IPS-18a (cell line): ENCODE measurements at regions not wholly inside any gene's neighbourhood (a gene's known extent, or its start where the extent isn't known, plus 50 kb on each side); places are given as distances from the start of the nearest gene placed in this dataset.

ENCODE experiments used
- H3K27ac ChIP-seq: one replicate; pipeline ENCODE4 v1.5.1; 2013; ENCODE audit warnings: low read length
- H3K27me3 ChIP-seq: one replicate; pipeline ENCODE4 v1.6.1; 2013; ENCODE audit warnings: mild to moderate bottlenecking, low read length; ENCODE audit not compliant: control insufficient read depth, insufficient read depth
- H3K36me3 ChIP-seq: one replicate; pipeline ENCODE4 v1.6.1; 2013; ENCODE audit warnings: low read depth, low read length; ENCODE audit not compliant: control insufficient read depth
- H3K4me1 ChIP-seq: one replicate; pipeline ENCODE4 v1.6.1; 2013; ENCODE audit warnings: low read depth, low read length; ENCODE audit not compliant: control insufficient read depth
- H3K4me3 ChIP-seq: one replicate; pipeline ENCODE4 v1.5.1; 2013; ENCODE audit warnings: low read length
- H3K9ac ChIP-seq: one replicate; pipeline ENCODE4 v1.6.1; 2013; ENCODE audit warnings: mild to moderate bottlenecking, low read length, moderate library complexity
- H3K9me3 ChIP-seq: one replicate; pipeline ENCODE4 v1.6.1; 2013; ENCODE audit warnings: low read depth, low read length; ENCODE audit not compliant: control insufficient read depth

DNA sequence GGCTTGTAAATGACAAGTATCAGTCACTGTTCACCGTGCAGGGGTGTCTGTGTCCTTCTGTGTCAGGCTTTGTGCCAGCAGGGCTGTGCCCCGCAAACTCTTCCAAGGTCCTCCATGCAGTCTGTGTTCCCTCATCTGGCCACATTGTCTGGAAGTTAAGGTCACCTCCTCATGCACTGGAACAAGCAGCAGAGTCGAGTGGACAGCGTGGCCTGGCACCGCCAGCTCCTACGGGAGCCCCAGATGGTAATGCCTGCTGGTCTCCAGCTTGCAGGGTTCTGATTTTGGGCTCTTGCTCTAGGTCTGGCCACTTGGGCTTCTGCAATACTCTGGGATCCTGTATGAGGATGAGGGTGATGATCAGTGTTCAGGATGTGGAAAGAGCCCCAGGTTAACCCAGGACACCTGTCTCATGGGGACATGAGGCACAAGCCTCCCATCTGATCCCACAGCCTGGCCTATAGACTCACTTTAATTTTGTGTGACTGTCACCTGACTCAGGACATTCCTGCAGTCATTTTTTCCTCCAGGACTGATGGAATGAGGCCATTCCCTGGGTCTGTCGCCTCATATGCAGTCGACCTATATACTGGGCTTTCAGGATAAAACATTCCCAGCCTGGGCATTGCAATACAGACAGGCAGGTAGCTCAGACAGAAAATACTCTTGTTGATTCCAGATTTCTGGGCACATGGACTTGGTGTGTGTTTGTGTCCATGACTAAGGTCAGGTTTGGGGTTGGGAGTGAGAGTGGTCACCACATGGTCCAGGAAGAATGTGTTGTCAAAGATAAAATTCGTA lies 106.3 kb upstream of the TOP3B start:
- Histone ChIP-seq H3K36me3 (no peaks in the 10 kb centered on the region), H3K27me3 (peaks cover 100% of the 10 kb centered on the region), H3K4me3 (no peak overlapping the region), H3K27ac (no peak overlapping the region), H3K4me1 (no peaks in the 10 kb centered on the region), H3K9me3 (no peaks in the 10 kb centered on the region), H3K9ac (no peak overlapping the region)

DNA sequence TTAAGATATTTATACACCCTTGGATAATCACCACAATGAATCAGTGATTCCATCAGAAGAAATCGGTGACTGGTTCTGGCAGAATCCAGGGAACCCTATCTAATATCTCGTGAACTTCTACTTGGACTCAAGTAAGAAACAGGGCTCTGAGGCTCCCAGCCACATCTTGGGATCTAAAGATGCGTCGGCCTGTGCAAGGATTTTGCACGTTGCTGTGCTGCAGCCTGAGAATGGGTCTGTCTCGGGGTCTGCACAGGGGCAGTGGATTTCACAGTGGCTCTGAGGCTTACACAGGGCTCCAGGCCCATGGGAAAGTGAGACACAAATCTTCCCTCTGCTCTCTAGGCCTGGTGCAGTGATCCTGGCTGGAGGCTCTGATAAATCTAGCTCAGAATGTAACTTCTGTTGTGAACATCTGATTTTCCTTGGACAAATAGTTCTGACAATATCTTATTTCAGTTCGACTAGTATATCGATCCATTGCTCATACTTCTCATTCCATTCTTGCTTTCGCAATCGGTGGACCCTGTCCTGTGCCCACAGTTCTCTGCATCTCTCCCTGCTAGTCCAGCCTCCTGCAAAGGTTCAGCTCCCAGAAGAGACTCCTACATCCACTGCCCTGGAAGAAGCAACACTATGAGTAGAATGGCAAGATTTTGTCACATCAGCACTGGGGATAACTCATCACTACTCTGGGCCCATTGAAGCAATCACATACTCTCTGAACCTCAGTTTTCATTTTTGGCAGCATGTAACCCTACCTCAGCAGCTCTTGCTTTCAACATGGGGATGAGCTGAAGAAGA lies 105.5 kb upstream of the TOP3B start:
- Histone ChIP-seq H3K4me3 (no peak overlapping the region), H3K27ac (no peak overlapping the region), H3K27me3 (peaks cover 100% of the 10 kb centered on the region), H3K4me1 (no peaks in the 10 kb centered on the region), H3K9me3 (no peaks in the 10 kb centered on the region), H3K9ac (no peak overlapping the region), H3K36me3 (no peaks in the 10 kb centered on the region)

DNA sequence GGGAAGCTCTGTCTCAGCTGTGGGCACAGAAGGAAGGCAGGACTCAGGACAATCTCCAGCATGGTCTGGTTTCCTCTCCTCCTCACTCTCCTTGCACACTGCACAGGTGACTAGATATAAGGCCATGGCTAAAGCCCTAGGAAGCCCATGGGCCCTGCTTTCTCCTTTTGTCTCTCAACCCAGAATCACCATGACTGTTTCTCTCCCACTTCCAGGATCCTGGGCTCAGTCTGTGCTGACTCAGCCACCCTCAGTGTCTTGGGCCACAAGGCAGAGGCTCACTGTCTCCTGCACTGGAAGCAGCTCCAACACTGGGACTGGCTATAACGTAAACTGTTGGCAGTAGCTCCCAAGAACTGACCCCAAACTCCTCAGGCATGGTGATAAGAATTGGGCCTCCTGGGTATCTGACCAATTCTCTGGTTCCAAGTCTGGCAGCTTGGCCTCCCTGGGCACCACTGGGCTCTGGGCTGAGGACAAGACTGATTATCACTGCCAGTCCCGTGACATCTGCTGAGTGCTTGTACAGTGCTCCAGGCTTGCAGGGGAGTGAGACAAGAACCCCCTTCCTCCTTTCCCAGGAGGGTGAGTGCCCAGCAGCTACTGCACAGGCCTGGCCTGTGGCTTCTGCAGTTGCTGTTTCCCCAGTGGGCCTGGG lies 104.0 kb upstream of the TOP3B start:
- no peak overlapping the region for H3K4me3 ChIP-seq
- no peaks in the 10 kb centered on the region for H3K36me3 ChIP-seq
- peaks cover 100% of the 10 kb centered on the region for H3K27me3 ChIP-seq
- no peaks in the 10 kb centered on the region for H3K9me3 ChIP-seq
- no peak overlapping the region for H3K9ac ChIP-seq
- H3K27ac ChIP-seq, result no peak overlapping the region
- H3K4me1 ChIP-seq, result no peaks in the 10 kb centered on the region

DNA sequence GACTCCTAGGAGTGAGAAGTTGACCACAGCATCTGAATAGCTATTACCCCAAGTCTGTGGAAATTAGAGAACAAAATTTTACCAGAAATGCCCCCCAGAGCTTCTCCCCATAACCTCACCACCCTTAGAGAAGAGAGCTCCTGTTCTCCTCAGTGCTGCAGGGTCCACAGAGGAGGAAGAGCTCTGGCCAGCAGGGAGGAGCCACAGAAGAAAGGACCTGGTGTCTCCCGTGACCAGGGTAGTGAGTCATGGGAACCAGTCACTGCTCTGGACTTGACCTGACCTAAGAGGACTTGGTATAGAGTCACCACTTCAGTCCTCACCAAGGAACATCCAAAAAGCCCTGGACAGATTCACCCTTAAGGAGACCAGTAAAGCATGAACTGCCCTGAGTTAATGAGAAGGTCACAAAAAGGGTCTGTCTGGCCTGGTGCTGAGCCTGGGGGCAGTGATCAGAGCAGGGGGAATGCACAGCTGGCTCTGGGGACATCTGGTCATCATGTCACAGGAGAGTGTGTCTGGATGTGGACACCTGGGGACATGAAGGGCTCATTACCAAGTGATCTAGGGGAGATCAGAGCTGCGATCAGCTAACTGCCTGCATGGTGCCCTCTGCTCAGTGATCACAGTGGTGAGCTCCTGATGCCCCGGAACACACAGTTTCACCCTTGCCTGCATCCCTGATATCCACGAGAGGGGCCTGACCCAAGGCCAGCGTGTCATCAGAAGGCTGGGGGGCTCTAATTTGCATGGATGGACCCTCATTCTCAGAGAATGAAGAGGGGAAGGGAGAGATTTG lies 103.3 kb upstream of the TOP3B start:
- H3K27me3 ChIP-seq, result peaks cover 100% of the 10 kb centered on the region
- no peaks in the 10 kb centered on the region for H3K9me3 ChIP-seq
- no peak overlapping the region for H3K27ac ChIP-seq
- H3K4me1 ChIP-seq, result no peaks in the 10 kb centered on the region
- H3K4me3 ChIP-seq, result no peak overlapping the region
- no peaks in the 10 kb centered on the region for H3K36me3 ChIP-seq
- no peak overlapping the region for H3K9ac ChIP-seq

DNA sequence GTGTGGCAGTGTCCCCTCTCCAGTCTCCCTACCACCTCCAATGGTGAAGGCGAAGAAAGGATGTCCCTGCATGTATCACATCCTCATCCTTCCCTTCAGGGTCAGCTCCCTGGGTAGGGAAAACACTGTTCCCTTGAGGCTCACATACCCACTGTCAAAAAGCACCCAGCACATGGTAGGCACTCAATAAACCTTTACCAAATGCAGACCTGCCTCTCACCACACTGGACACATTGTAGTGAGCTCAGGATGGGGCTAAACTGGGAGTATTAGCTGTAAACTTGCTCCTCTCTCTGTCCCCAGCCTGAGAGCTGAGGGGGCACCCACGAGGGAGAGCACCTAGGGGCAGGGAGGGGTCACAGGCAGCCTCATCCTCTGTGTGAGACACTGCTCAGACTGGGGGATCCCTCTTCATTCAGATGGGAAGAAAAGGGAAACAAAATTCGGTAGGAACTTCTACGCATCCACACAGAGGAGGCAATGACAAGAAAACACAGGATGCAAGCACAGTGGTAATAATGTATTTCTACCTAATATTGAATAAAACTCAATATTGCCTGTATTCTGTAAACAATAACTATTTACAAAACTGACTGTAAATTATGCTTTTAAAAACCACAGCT lies 101.6 kb upstream of the TOP3B start:
- H3K27me3 ChIP-seq, result peaks cover 100% of the 10 kb centered on the region

DNA sequence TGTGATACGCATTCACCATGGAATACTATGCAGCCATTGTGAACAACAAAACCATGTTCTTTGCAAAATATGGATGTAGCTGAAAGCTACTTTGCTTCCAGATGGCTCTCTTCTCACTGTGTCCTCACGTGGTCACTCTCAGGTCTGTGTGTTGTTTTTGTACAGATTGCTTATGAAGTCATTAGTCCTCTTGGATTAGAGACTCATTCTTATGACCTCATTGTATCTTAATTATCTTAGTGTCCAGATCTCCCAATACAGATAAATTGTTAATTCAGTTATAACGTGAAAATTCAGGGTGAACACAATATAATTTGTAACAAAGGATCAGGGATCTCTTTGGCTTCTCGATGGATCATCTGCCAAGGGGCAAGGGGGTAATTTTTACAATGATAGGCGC lies 100.4 kb upstream of the TOP3B start:
- Histone ChIP-seq H3K27me3 (peaks cover 100% of the 10 kb centered on the region), H3K9me3 (no peaks in the 10 kb centered on the region), H3K9ac (no peak overlapping the region), H3K4me1 (no peaks in the 10 kb centered on the region), H3K36me3 (no peaks in the 10 kb centered on the region), H3K4me3 (no peak overlapping the region), H3K27ac (no peak overlapping the region)

More for the DNA sequence above, 101.6 kb upstream of the TOP3B start:
- H3K9ac ChIP-seq, result no peak overlapping the region
- H3K9me3 ChIP-seq, result no peaks in the 10 kb centered on the region
- no peak overlapping the region for H3K27ac ChIP-seq
- H3K36me3 ChIP-seq, result no peaks in the 10 kb centered on the region
- no peak overlapping the region for H3K4me3 ChIP-seq
- no peaks in the 10 kb centered on the region for H3K4me1 ChIP-seq

DNA sequence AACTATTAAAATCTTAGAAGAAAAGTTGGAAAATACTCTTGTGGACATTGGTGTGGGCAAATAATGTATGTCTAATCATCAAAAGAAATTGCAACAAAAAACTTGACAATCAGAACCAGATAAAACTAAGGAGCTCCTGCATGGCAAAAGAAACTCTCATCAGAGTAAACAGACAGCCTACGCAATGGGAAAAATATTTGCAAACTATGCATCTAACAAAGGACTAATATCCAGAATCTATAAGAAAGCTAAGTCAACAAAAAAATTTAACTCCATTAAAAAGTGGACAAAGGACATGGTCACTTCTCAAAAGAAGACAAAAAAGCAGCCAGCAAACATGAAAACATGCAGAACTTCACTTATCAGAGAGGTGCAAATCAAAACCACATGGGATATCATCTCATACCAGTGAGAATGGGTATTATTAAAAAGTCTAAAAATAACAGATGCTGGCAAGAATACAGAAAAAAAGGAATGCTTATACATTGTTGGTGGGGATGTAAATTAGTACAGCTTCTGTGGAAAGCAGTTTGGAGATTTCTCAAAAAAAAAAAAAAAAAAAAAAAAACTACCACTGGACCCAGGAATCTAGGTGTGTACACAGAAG lies 99.7 kb upstream of the TOP3B start:
- no peaks in the 10 kb centered on the region for H3K36me3 ChIP-seq
- H3K27ac ChIP-seq, result no peak overlapping the region
- no peaks in the 10 kb centered on the region for H3K4me1 ChIP-seq
- no peak overlapping the region for H3K4me3 ChIP-seq
- peaks cover 100% of the 10 kb centered on the region for H3K27me3 ChIP-seq
- H3K9me3 ChIP-seq, result no peaks in the 10 kb centered on the region
- H3K9ac ChIP-seq, result no peak overlapping the region

DNA sequence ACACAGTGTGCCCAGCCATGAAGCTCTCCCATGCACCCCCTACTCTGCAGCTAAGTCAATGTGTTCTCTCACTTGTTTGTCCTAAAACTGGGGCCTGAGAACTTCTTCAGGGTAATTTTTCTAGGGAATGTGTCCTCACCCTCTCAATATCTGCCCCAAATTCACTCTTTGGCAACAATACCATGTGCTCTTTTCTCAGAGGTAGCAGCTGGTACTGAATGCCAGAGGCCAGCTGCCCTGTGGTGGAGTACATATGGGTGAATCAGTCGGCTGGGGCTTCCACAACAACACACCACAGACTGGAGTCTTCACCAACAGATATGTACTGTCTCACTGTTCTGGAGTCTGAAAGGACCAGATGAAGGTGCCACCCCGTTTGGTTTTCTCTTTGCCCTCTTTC lies 97.7 kb upstream of the TOP3B start:
- Histone ChIP-seq H3K4me3 (no peak overlapping the region), H3K9me3 (no peaks in the 10 kb centered on the region), H3K4me1 (no peaks in the 10 kb centered on the region), H3K36me3 (no peaks in the 10 kb centered on the region), H3K27ac (no peak overlapping the region), H3K27me3 (peaks cover 100% of the 10 kb centered on the region), H3K9ac (no peak overlapping the region)

DNA sequence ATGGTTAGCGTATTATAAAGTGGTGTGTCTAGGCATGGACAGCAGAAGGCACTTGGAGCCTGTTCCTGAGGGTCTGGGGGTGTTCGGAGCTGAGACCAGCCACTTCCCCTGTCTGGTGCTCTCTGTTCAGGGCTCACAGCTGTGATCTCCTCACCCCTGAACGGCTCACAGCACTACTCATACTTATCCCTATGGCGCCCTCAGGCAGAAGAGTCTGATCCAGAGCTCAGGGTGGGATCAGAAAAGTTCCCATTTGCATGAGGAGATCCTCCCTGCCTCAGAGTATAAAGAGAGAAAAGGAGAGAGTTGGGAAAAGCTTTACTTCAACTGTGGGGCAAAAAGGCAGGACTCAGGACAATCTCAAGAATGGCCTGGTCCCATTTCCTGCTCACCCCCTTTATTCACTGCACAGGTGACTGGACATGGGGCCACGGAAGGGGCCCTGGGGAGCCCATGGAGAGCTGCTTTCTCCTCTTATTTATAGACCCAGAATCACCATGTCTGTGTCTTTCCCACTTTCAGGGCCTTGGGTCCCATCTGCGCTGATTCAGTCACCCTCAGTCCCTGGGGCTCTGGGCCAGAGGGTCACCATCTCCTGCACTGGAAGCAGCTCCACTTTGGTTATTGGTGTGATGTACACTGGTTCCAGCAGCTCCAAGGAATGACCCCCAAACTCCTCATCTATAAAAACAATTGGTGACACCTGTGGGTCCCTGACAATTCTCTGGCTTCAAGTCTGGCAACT lies 97.0 kb upstream of the TOP3B start:
- Histone ChIP-seq H3K27me3 (peaks cover 100% of the 10 kb centered on the region), H3K27ac (no peak overlapping the region)

DNA sequence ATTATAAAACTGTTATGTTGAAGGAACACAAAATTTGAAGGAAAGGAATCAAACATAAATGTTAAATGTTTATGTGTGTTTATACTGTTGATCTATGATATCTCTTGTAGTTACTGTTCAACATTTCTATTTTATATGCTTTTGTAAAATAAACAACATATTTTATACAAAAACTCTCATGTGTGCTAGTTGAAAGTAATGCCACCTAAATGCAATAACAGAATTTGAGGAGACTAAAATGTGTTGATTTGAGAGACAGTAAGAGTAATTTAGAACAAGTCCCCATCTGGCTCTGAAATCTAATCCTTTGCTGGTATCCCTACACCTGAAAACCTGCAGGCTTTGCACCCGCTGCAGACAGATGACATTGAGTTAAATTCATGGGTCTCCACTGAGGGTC lies 95.7 kb upstream of the TOP3B start:
- Histone ChIP-seq H3K9me3 (no peaks in the 10 kb centered on the region), H3K27me3 (peaks cover 100% of the 10 kb centered on the region), H3K4me1 (no peaks in the 10 kb centered on the region), H3K9ac (no peak overlapping the region), H3K36me3 (no peaks in the 10 kb centered on the region), H3K4me3 (no peak overlapping the region), H3K27ac (no peak overlapping the region)

More for the DNA sequence above, 97.0 kb upstream of the TOP3B start:
- Histone ChIP-seq H3K9ac (no peak overlapping the region), H3K4me1 (no peaks in the 10 kb centered on the region), H3K36me3 (no peaks in the 10 kb centered on the region), H3K9me3 (no peaks in the 10 kb centered on the region), H3K4me3 (no peak overlapping the region)
